Vagina (tissue), 2 donors: ENCODE measurements at regions not wholly inside any gene's neighbourhood (a gene's known extent, or its start where the extent isn't known, plus 50 kb on each side); places are given as distances from the start of the nearest gene placed in this dataset.
"Not testable (repeated sequence)": the region's sequence is repeated elsewhere in the genome, so short reads cannot be mapped to it uniquely, and the experiment has no call there.

Source experiments
- POLR2A ChIP-seq, 2 donors: fragments of 450-650 bp; IDR thresholded peaks; one replicate each; pipeline ENCODE4 v1.6.1; 2017; ENCODE audit warnings: antibody characterized with exemption in 2 of 2, mild to moderate bottlenecking in 2 of 2, moderate library complexity in 2 of 2
- TF ChIP-seq, protein P1 (sequence below), 3 experiments: fragments of 450-650 bp in 2 of 3; fragments of 200-600 bp in 1 of 3; sonication (generic) in 1 of 3; IDR thresholded peaks; one replicate each; pipeline ENCODE4 v1.5.1; 2017 to 2019; ENCODE audit warnings: antibody characterized with exemption in 3 of 3, mild to moderate bottlenecking in 2 of 3, moderate library complexity in 2 of 3

DNA sequence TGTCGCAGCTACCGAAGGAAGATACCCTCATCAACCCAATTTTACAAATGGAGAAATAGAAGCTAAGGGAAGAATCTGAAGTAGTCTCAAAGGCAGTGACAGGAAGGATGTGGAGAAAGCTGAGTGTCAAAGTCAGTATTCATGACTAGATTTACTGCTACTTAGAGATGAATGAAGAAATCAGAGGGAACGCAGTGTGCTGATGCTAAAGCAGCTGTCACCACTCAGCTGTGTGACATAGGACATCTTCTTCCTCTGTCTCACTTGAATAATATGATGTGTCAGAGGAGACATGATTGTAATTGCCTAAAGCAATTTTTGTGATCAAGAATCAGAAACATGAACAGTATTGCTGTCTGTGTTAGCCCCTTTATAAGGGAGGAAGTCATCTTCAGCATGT lies 54.1 kb downstream of the RAB6D start:
- TF ChIP-seq POLR2A (IDR thresholded peaks at IDR 0.05) = not testable (repeated sequence)
- TF ChIP-seq, protein P1, sequence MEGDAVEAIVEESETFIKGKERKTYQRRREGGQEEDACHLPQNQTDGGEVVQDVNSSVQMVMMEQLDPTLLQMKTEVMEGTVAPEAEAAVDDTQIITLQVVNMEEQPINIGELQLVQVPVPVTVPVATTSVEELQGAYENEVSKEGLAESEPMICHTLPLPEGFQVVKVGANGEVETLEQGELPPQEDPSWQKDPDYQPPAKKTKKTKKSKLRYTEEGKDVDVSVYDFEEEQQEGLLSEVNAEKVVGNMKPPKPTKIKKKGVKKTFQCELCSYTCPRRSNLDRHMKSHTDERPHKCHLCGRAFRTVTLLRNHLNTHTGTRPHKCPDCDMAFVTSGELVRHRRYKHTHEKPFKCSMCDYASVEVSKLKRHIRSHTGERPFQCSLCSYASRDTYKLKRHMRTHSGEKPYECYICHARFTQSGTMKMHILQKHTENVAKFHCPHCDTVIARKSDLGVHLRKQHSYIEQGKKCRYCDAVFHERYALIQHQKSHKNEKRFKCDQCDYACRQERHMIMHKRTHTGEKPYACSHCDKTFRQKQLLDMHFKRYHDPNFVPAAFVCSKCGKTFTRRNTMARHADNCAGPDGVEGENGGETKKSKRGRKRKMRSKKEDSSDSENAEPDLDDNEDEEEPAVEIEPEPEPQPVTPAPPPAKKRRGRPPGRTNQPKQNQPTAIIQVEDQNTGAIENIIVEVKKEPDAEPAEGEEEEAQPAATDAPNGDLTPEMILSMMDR (IDR thresholded peaks at IDR 0.05) = not testable (repeated sequence)
